ENCODE measurements at regions not wholly inside any gene's neighbourhood (a gene's known extent, or its start where the extent isn't known, plus 50 kb on each side); places are given as distances from the start of the nearest gene placed in this dataset.

GRCh38 chr1:193318347-193318746 is 131.9 kb upstream of the B3GALT2 start:
- ATAC-seq (no peak), DNase-seq (no peak)
- TF ChIP-seq POLR2A (IDR thresholded peaks at IDR 0.05) = no peak
- no peak for TF ChIP-seq CTCF (IDR thresholded peaks at IDR 0.05)
- Histone ChIP-seq H3K9me3 (peaks cover 0 to 28% (median 15%) of the 10 kb centered on the region in 12 donors), H3K4me3 (no peak overlapping the region), H3K27me3 (no peaks in the 10 kb centered on the region), H3K27ac (no peak overlapping the region), H3K36me3 (no peaks in the 10 kb centered on the region), H3K4me1 (no peaks in the 10 kb centered on the region)
- intact Hi-C loops (cut with DNase I) = no loop called here

GRCh38 chr1:193313354-193314140 is 127.1 kb upstream of the B3GALT2 start:
- DNase-seq (no peak), ATAC-seq (no peak)
- Histone ChIP-seq H3K9me3 (peaks cover 0 to 11% (median 7%) of the 10 kb centered on the region in 12 donors), H3K36me3 (no peaks in the 10 kb centered on the region), H3K4me3 (no peak overlapping the region), H3K27me3 (no peaks in the 10 kb centered on the region), H3K4me1 (no peaks in the 10 kb centered on the region), H3K27ac (no peak overlapping the region)
- intact Hi-C loops (cut with DNase I) = no loop called here
- 75 to 88% (median 82%) methylated on average over 14 to 15 of the region's 15 CpGs for WGBS, 4 donors
- TF ChIP-seq POLR2A (IDR thresholded peaks at IDR 0.05) (no peak), CTCF (IDR thresholded peaks at IDR 0.05) (no peak)

- DNase-seq (no peak), ATAC-seq (no peak)
- intact Hi-C loops (cut with DNase I) = no loop called here
- Histone ChIP-seq H3K27me3 (no peaks in the 10 kb centered on the region), H3K27ac (no peak overlapping the region), H3K4me1 (no peaks in the 10 kb centered on the region), H3K4me3 (no peak overlapping the region), H3K36me3 (no peaks in the 10 kb centered on the region), H3K9me3 (no peaks in the 10 kb centered on the region)
- WGBS, 4 donors = 81 to 90% (median 87%) methylated on average over 4 of the region's 4 CpGs
- no peak for TF ChIP-seq POLR2A (IDR thresholded peaks at IDR 0.05)
- no peak for TF ChIP-seq CTCF (IDR thresholded peaks at IDR 0.05)
Observed at GRCh38 chr1:193312432-193312831, 126.0 kb upstream of the B3GALT2 start.

- no peaks in the 10 kb centered on the region for H3K9me3 ChIP-seq
- no peak overlapping the region for H3K27ac ChIP-seq
- TF ChIP-seq POLR2A (IDR thresholded peaks at IDR 0.05) (no peak), CTCF (IDR thresholded peaks at IDR 0.05) (no peak)
- no peak overlapping the region for H3K4me3 ChIP-seq
- H3K36me3 ChIP-seq = no peaks in the 10 kb centered on the region
- 76 to 78% (median 78%) methylated on average over 4 of the region's 4 CpGs for WGBS, 4 donors
- no peak for ATAC-seq
- no peaks in the 10 kb centered on the region for H3K4me1 ChIP-seq
- no peak for DNase-seq
- intact Hi-C loops (cut with DNase I) = no loop called here
- no peaks in the 10 kb centered on the region for H3K27me3 ChIP-seq
Observed at GRCh38 chr1:193311226-193311948, 125.0 kb upstream of the B3GALT2 start.

Measured in heart left ventricle (tissue), 16 donors.